ENCODE measurements at regions not wholly inside any gene's neighbourhood (a gene's known extent, or its start where the extent isn't known, plus 50 kb on each side); places are given as distances from the start of the nearest gene placed in this dataset.

GRCh38 chr5:158246661-158247060 lies 387.7 kb upstream of the CLINT1 start:
- TF ChIP-seq EZH2phosphoT487 (IDR thresholded peaks at IDR 0.05; ENCODE audit: insufficient read depth, low read depth) (no peak), EZH2 (IDR thresholded peaks at IDR 0.05; ENCODE audit: insufficient read depth, poor library complexity, severe bottlenecking) (no peak)
- Histone ChIP-seq H3F3A (ENCODE audit: insufficient read depth) (no peaks in the 10 kb centered on the region), H3K27ac (no peak overlapping the region), H4K20me1 (ENCODE audit: insufficient read depth) (no peaks in the 10 kb centered on the region), H3K27me3 (replicated peaks; ENCODE audit: insufficient read depth) (peaks cover 6% of the 10 kb centered on the region; the same call in 1 of the 2 replicates), H2AFZ (no peak overlapping the region), H3K4me1 (ENCODE audit: insufficient read depth) (no peaks in the 10 kb centered on the region), H3K4me3 (no peak overlapping the region), H3K36me3 (ENCODE audit: low read depth) (no peaks in the 10 kb centered on the region), H3K9me2 (ENCODE audit: insufficient read depth) (no peaks in the 10 kb centered on the region), H3K79me2 (ENCODE audit: insufficient read depth) (no peaks in the 10 kb centered on the region), H3K9ac (no peak overlapping the region), H3K9me3 (ENCODE audit: low read depth) (no peaks in the 10 kb centered on the region), H3K4me2 (ENCODE audit: unreplicated experiment) (no peak overlapping the region)
- 58 to 60% methylated on average over 6 of the region's 6 CpGs for WGBS, 2 experiments (ENCODE audit: low coverage in 1 of 2, low lambda C conversion rate in 2 of 2, missing lambda C conversion rate in 2 of 2)
- no peak for DNase-seq
- in situ Hi-C loops (cut with MboI), result no loop called here

- Histone ChIP-seq H3F3A (ENCODE audit: insufficient read depth) (no peaks in the 10 kb centered on the region), H3K4me2 (ENCODE audit: unreplicated experiment) (no peak overlapping the region), H3K9me3 (ENCODE audit: low read depth) (no peaks in the 10 kb centered on the region), H3K27ac (no peak overlapping the region), H3K36me3 (ENCODE audit: low read depth) (no peaks in the 10 kb centered on the region), H3K27me3 (replicated peaks; ENCODE audit: insufficient read depth) (peaks cover 6% of the 10 kb centered on the region; the same call in 1 of the 2 replicates), H4K20me1 (ENCODE audit: insufficient read depth) (no peaks in the 10 kb centered on the region), H2AFZ (no peak overlapping the region), H3K9me2 (ENCODE audit: insufficient read depth) (no peaks in the 10 kb centered on the region), H3K4me1 (ENCODE audit: insufficient read depth) (no peaks in the 10 kb centered on the region), H3K4me3 (no peak overlapping the region), H3K9ac (no peak overlapping the region), H3K79me2 (ENCODE audit: insufficient read depth) (no peaks in the 10 kb centered on the region)
- no peak for DNase-seq
- in situ Hi-C loops (cut with MboI), result no loop called here
- TF ChIP-seq EZH2 (IDR thresholded peaks at IDR 0.05; ENCODE audit: insufficient read depth, poor library complexity, severe bottlenecking) (no peak), EZH2phosphoT487 (IDR thresholded peaks at IDR 0.05; ENCODE audit: insufficient read depth, low read depth) (no peak)
Observed at GRCh38 chr5:158245513-158245912, 386.6 kb upstream of the CLINT1 start.

- Histone ChIP-seq H3K36me3 (ENCODE audit: low read depth) (no peaks in the 10 kb centered on the region), H3K4me3 (no peak overlapping the region), H3K79me2 (ENCODE audit: insufficient read depth) (no peaks in the 10 kb centered on the region), H3F3A (ENCODE audit: insufficient read depth) (no peaks in the 10 kb centered on the region), H3K9me3 (ENCODE audit: low read depth) (no peaks in the 10 kb centered on the region), H3K27ac (no peak overlapping the region), H3K4me1 (ENCODE audit: insufficient read depth) (no peaks in the 10 kb centered on the region), H4K20me1 (ENCODE audit: insufficient read depth) (no peaks in the 10 kb centered on the region), H3K27me3 (replicated peaks; ENCODE audit: insufficient read depth) (peaks cover 6% of the 10 kb centered on the region; the same call in 1 of the 2 replicates), H3K4me2 (ENCODE audit: unreplicated experiment) (no peak overlapping the region), H3K9ac (no peak overlapping the region), H3K9me2 (ENCODE audit: insufficient read depth) (no peaks in the 10 kb centered on the region), H2AFZ (no peak overlapping the region)
- no peak for DNase-seq
- TF ChIP-seq EZH2 (IDR thresholded peaks at IDR 0.05; ENCODE audit: insufficient read depth, poor library complexity, severe bottlenecking) (no peak), EZH2phosphoT487 (IDR thresholded peaks at IDR 0.05; ENCODE audit: insufficient read depth, low read depth) (no peak)
- in situ Hi-C loops (cut with MboI), result no loop called here
- WGBS, 2 experiments (ENCODE audit: low coverage in 1 of 2, low lambda C conversion rate in 2 of 2, missing lambda C conversion rate in 2 of 2), result 63 to 71% methylated on average over 2 to 3 of the region's 3 CpGs
Observed at GRCh38 chr5:158244882-158245281, 385.9 kb upstream of the CLINT1 start.

GRCh38 chr5:158236511-158237335 lies 377.8 kb upstream of the CLINT1 start:
- in situ Hi-C loops (cut with MboI), result no loop called here
- no peak overlapping the region for H3K9ac ChIP-seq
- H4K20me1 ChIP-seq (ENCODE audit: insufficient read depth), result no peaks in the 10 kb centered on the region
- TF ChIP-seq EZH2phosphoT487 (IDR thresholded peaks at IDR 0.05; ENCODE audit: insufficient read depth, low read depth), result no peak
- no peak for TF ChIP-seq EZH2 (IDR thresholded peaks at IDR 0.05; ENCODE audit: insufficient read depth, poor library complexity, severe bottlenecking)
- H3K27ac ChIP-seq, result no peak overlapping the region
- H3K79me2 ChIP-seq (ENCODE audit: insufficient read depth), result no peaks in the 10 kb centered on the region
- no peaks in the 10 kb centered on the region for H3K36me3 ChIP-seq (ENCODE audit: low read depth)
- no peaks in the 10 kb centered on the region for H3K9me3 ChIP-seq (ENCODE audit: low read depth)
- H3K4me2 ChIP-seq (ENCODE audit: unreplicated experiment), result no peak overlapping the region
- DNase-seq, result peak; percentile 6
- no peaks in the 10 kb centered on the region for H3K27me3 ChIP-seq (replicated peaks; ENCODE audit: insufficient read depth)
- H3K4me1 ChIP-seq (ENCODE audit: insufficient read depth), result 0 out of 2 replicates have a peak, but pooled peaks cover 8% of the 10 kb centered on the region
- WGBS, 2 experiments (ENCODE audit: low coverage in 1 of 2, low lambda C conversion rate in 2 of 2, missing lambda C conversion rate in 2 of 2), result 76 to 87% methylated on average over 3 of the region's 3 CpGs
- H2AFZ ChIP-seq, result no peak overlapping the region
- H3K9me2 ChIP-seq (ENCODE audit: insufficient read depth), result no peaks in the 10 kb centered on the region
- H3K4me3 ChIP-seq, result no peak overlapping the region
- no peaks in the 10 kb centered on the region; the same call in 1 of the 2 replicates for H3F3A ChIP-seq (ENCODE audit: insufficient read depth)

All from GM23248 (cell line).